Peyer's patch (tissue), 4 donors: ENCODE measurements at regions not wholly inside any gene's neighbourhood (a gene's known extent, or its start where the extent isn't known, plus 50 kb on each side); places are given as distances from the start of the nearest gene placed in this dataset.

ENCODE experiments used
- DNase-seq, 3 donors: peaks; one replicate each; pipeline ENCODE4 v3.0.0-alpha.2; 2017 to 2019
- H3K27ac ChIP-seq, 4 donors: fragments of 200-600 bp; sonication (generic); one replicate each; pipeline ENCODE4 v1.5.1; 2016 to 2019
- H3K27me3 ChIP-seq, 2 donors: fragments of 200-600 bp; sonication (generic); one replicate each; pipeline ENCODE4 v1.5.1; 2019
- H3K36me3 ChIP-seq, 3 donors: fragments of 200-600 bp; sonication (generic); one replicate each; pipeline ENCODE4 v1.5.1; 2016 to 2019
- H3K4me1 ChIP-seq, 4 donors: fragments of 200-600 bp; sonication (generic); one replicate each; pipeline ENCODE4 v1.5.1; 2016 to 2019
- H3K4me3 ChIP-seq, 4 donors: fragments of 200-600 bp; sonication (generic); 1 replicate in 3 of 4; 2 replicates in 1 of 4; pipeline ENCODE4 v1.5.1; 2016 to 2019; ENCODE audit warnings: mild to moderate bottlenecking in 1 of 4
- H3K9me3 ChIP-seq, 4 donors: fragments of 200-600 bp; sonication (generic); one replicate each; pipeline ENCODE4 v1.5.1; 2016 to 2019; ENCODE audit warnings: mild to moderate bottlenecking in 1 of 4
- POLR2A ChIP-seq, 2 donors: fragments of 450-650 bp; IDR thresholded peaks; one replicate each; pipeline ENCODE4 v1.5.1; 2017; ENCODE audit warnings: antibody characterized with exemption in 2 of 2, mild to moderate bottlenecking in 2 of 2, moderate library complexity in 2 of 2
- TF ChIP-seq, protein P1 (sequence below), 6 experiments: fragments of 450-650 bp in 4 of 6; fragments of 200-600 bp in 2 of 6; sonication (generic) in 1 of 6; IDR thresholded peaks; one replicate each; pipeline ENCODE4 v1.5.1; 2017 to 2019; ENCODE audit warnings: antibody characterized with exemption in 6 of 6, mild to moderate bottlenecking in 3 of 6, moderate library complexity in 1 of 6

GRCh38 chr5:23631302-23632045 is 124.1 kb downstream of the PRDM9 start:
- no peak overlapping the region for H3K27ac ChIP-seq
- DNase-seq = no peak
- no peaks in the 10 kb centered on the region for H3K4me1 ChIP-seq
- H3K4me3 ChIP-seq = no peak overlapping the region
- TF ChIP-seq, protein P1, sequence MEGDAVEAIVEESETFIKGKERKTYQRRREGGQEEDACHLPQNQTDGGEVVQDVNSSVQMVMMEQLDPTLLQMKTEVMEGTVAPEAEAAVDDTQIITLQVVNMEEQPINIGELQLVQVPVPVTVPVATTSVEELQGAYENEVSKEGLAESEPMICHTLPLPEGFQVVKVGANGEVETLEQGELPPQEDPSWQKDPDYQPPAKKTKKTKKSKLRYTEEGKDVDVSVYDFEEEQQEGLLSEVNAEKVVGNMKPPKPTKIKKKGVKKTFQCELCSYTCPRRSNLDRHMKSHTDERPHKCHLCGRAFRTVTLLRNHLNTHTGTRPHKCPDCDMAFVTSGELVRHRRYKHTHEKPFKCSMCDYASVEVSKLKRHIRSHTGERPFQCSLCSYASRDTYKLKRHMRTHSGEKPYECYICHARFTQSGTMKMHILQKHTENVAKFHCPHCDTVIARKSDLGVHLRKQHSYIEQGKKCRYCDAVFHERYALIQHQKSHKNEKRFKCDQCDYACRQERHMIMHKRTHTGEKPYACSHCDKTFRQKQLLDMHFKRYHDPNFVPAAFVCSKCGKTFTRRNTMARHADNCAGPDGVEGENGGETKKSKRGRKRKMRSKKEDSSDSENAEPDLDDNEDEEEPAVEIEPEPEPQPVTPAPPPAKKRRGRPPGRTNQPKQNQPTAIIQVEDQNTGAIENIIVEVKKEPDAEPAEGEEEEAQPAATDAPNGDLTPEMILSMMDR (IDR thresholded peaks at IDR 0.05) = no peak
- no peak for TF ChIP-seq POLR2A (IDR thresholded peaks at IDR 0.05)
- no peaks in the 10 kb centered on the region for H3K9me3 ChIP-seq
- H3K27me3 ChIP-seq = no peaks in the 10 kb centered on the region
- no peaks in the 10 kb centered on the region for H3K36me3 ChIP-seq

DNA sequence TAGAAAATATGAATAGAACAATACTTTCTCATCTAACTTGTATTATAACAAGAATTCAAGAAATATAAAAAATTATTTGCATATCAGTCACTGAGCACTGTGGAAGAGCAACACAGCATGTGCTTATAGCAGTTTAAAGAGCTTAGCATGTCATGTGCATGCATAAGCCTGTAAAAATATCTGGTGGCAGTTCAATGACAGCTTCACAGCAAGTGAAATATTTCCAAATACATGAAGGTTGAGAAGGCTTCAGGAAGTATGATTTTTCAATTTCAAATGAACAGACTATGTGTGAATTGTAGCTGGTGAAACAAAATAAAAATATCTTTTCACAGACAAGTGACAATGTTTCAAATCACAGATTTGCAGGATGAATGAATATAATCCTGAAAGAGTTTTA is 128.5 kb downstream of the PRDM9 start:
- Histone ChIP-seq H3K4me1 (no peaks in the 10 kb centered on the region), H3K36me3 (no peaks in the 10 kb centered on the region), H3K27ac (no peak overlapping the region), H3K27me3 (no peaks in the 10 kb centered on the region), H3K4me3 (no peak overlapping the region), H3K9me3 (no peaks in the 10 kb centered on the region)
- DNase-seq = no peak
- no peak for TF ChIP-seq POLR2A (IDR thresholded peaks at IDR 0.05)
- TF ChIP-seq, protein P1 (IDR thresholded peaks at IDR 0.05) = no peak

GRCh38 chr5:23639326-23639725 is 131.9 kb downstream of the PRDM9 start:
- DNase-seq = no peak
- Histone ChIP-seq H3K9me3 (no peaks in the 10 kb centered on the region), H3K27me3 (no peaks in the 10 kb centered on the region), H3K36me3 (no peaks in the 10 kb centered on the region), H3K27ac (no peak overlapping the region), H3K4me3 (no peak overlapping the region), H3K4me1 (no peaks in the 10 kb centered on the region)
- TF ChIP-seq, protein P1 (IDR thresholded peaks at IDR 0.05) = no peak
- no peak for TF ChIP-seq POLR2A (IDR thresholded peaks at IDR 0.05)

- H3K27me3 ChIP-seq = no peaks in the 10 kb centered on the region
- TF ChIP-seq, protein P1 (IDR thresholded peaks at IDR 0.05) = no peak
- no peak for TF ChIP-seq POLR2A (IDR thresholded peaks at IDR 0.05)
- no peaks in the 10 kb centered on the region for H3K4me1 ChIP-seq
Observed at GRCh38 chr5:23648656-23649055, 141.2 kb downstream of the PRDM9 start.

DNA sequence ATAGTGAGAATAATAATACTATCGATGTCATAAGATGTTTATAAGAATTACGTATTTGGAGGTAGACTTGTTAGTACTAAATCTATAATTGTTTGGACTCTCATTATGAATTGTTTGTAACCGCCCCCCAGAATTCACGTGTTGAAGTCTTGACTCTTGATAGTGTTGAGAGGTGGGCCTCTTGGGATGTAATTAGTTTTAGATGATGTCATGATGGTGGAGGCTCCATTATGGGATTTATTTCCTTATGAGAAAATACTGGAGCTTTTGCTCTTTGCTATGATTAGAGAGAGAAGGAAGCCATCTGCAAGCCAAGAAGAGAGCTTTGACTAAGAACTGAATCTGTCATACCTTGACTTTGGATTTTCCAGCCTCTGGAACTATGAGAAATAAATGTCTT is 142.2 kb downstream of the PRDM9 start:
- Histone ChIP-seq H3K9me3 (no peaks in the 10 kb centered on the region), H3K4me1 (no peaks in the 10 kb centered on the region), H3K36me3 (no peaks in the 10 kb centered on the region), H3K27me3 (no peaks in the 10 kb centered on the region), H3K27ac (no peak overlapping the region), H3K4me3 (no peak overlapping the region)
- TF ChIP-seq, protein P1 (IDR thresholded peaks at IDR 0.05) = no peak
- no peak for TF ChIP-seq POLR2A (IDR thresholded peaks at IDR 0.05)
- DNase-seq = no peak

More at GRCh38 chr5:23648656-23649055, 141.2 kb downstream of the PRDM9 start:
- no peaks in the 10 kb centered on the region for H3K36me3 ChIP-seq
- H3K4me3 ChIP-seq = no peak overlapping the region
- DNase-seq = no peak
- no peak overlapping the region for H3K27ac ChIP-seq
- H3K9me3 ChIP-seq = no peaks in the 10 kb centered on the region
